ENCODE measurements at regions not wholly inside any gene's neighbourhood (a gene's known extent, or its start where the extent isn't known, plus 50 kb on each side); places are given as distances from the start of the nearest gene placed in this dataset.
"Not testable (repeated sequence)": the region's sequence is repeated elsewhere in the genome, so short reads cannot be mapped to it uniquely, and the experiment has no call there.

DNA sequence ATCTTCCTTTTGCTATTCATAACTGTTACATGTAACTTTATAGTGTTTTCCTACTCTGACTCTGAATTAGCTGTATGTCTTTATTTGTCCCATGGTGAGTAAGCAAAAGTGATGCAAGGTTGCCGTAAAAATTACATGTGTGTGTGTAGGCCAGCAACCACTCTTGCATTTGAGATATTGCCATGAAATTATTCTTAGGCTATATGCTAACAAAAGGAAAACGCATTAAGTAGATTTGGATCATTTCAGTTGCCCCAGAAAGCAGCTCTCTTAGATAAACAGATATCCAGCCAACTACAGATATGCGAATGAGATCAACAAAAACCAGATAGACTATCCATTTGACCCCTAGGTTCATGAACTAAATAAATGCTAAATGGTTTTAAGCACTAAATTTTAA is 73.6 kb downstream of the CYLC2 start:
- no peak for DNase-seq

DNA sequence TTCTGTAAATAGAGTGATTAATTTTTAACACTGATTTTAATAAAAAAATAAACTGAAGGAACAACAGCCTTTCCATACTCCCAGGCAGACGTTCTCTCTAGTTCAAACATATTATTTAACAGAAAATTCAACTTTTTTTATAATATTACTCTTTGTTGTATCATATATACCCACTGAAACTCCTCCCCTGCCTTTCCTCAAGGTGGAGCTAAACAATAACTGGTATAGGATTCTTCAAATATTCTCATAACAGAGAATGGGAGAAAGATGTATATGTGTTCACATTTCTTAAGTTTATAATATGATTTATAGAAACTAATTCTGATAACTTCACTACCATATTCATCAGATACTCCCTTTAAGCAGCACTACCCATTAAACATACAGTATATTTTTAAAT is 83.4 kb downstream of the CYLC2 start:
- no peak for DNase-seq

GRCh38 chr9:103082494-103082893 is 87.4 kb downstream of the CYLC2 start:
- no peak for DNase-seq

GRCh38 chr9:103089357-103089756 is 94.2 kb downstream of the CYLC2 start:
- no peak for DNase-seq

DNA sequence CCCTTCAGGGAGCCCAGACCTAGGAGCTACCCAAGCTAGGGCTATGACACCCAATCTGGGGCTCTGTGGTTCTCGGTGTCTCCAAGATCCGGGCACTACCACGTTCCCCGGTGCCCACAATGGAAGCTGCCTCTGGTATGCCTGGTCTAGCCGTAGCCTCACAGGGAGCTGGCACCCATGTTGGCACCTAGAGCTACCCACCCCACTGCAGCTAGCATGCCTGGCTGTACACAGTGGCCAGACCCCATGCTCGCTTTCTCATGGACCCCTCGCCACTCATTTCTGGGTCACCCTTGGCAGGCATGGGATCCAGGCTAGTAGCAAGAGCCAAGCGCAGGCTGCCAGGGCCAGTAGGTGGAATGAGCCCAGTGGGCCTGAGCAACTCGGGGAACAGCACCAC is 109.0 kb downstream of the CYLC2 start:
- DNase-seq = no peak

DNA sequence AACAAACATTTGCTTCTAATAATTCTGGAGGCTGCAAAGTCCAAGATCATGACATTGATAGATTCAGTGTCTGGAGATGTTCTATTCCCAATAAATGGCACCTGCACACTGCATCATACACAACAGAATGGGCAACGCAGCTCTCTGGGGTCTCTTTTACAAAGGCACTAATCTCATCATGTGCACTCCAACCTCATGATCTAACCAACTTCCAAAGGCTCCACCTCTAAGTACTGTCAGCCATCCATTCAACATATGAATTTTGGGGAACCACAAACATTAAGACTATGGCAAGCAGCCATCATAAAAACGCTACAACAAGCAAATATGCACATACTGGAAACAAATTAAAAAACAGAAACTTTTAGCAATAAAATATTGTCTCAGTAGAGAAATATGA is 121.1 kb downstream of the CYLC2 start:
- no peak for DNase-seq

DNA sequence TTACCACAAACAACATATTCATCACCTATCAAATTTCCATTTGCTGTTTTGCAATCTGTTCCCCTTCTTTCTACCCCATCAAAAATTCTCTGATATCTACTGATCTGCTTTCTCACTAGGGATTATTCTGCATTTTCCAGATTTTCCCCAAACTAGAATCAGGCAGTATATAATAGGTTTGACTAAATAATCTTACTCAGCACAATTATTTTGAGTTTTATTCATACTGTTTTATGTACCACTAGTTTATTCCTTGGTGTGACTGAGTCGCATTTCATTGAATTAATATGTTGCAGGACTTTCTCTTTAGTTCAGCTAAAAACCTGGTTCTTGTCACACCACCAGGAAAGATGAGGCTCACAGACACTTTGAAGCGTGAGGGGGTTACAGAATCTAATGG is 131.4 kb downstream of the CYLC2 start:
- no peak for DNase-seq

DNA sequence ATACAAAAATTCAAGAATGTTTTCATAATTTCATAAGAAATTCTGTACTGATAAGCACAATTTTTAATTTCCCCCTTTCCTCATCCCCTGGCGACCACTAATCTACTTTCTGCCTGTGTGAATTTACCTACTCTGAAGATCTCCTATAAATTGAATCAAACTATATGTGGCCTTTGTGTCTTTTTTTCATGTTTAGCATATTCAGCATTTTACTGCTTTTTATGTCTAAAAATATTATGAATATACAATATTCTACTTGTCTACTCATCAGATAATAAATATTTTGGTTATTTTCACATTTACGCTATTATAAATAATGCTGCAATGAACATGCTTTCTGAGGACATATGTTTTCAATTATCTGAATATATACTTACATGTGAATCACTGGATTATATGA is 144.8 kb downstream of the CYLC2 start:
- DNase-seq = no peak

DNA sequence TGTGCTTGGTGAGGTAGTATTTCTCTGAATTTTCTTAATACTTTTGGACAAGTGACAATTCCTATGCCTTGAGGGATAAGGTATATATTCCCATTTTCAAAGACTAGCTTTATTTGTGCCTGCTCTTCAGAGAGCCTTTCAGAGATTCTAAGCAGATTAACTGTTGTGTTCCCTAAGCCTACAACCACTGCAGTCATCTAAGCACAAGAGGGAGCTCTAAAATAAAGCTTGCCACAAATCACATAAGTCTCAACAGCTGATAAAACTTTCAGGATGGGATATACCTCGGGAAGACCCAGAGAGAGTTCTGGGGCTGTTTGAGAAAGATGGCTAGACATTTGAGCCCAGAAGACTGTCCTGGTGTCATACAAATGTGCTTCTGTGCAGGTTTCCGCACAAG is 157.3 kb downstream of the CYLC2 start:
- no peak for DNase-seq

DNA sequence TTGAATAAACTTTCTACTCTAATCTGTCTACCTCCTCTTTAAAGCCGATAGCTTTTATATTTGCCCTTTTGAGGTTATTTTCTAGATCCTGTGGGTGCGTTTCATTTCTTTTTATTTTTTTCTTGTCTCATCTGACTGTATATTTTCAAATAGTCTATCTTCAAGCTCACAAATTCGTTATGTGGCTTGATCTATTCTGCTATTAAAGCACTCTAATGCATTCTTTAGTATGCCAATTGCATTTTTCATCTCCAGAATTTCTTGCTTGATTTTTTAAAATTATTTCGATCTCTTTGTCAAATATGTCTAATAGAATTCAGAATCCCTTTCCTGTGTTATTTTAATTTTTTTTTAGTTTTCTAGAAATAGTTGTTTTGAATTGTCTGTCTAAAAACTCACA is 172.4 kb downstream of the CYLC2 start:
- no peak for DNase-seq

- DNase-seq = no peak
Measured at GRCh38 chr9:103168254-103168653, 173.1 kb downstream of the CYLC2 start.

DNA sequence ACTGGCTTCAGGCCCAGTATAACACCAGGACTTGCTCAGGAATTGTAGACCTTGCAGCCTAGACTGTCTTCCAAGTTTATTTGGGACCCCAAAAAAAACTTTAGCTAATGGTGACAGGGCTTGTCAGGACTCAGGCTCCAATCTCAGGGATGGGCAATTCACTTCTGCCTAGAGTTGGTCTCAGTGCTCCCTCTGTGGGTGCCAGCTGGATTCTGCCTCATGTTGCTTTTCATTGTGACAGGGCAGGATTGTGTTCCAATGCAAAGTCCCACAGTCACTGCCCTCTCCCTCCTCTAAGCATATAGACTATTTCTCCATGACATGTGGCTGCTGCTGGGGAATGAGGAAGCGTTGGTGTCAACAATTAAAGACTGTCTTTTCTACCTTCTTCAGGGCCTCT is 174.7 kb downstream of the CYLC2 start:
- no peak for DNase-seq

DNA sequence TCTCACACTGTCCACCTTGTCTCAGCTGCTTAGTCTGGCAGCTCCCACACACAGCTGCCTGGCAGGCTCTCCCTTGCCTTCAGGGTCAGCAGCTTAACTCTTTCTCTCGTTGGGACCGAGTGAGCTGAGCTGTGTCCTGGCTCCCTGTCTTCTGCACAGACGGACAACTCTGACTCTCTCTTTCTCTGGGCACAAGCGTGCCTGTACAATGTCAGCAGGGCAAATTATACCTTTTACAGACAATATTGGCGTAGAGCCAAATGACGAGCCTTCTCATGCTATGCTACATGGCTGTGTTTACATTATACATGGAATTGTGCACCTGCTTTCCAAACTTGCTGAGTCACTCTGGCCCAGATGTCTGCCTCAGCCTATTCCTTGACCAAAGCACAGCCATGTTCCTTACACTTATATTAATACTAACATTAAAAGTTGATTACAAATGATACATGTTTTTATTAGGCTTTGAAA is 188.6 kb downstream of the CYLC2 start:
- no peak for DNase-seq

GRCh38 chr9:103186959-103187358 is 191.8 kb downstream of the CYLC2 start:
- no peak for DNase-seq

- no peak for DNase-seq
Measured at GRCh38 chr9:103188781-103189350, 193.7 kb downstream of the CYLC2 start.

GRCh38 chr9:103193992-103194391 is 198.9 kb downstream of the CYLC2 start:
- no peak for DNase-seq

DNA sequence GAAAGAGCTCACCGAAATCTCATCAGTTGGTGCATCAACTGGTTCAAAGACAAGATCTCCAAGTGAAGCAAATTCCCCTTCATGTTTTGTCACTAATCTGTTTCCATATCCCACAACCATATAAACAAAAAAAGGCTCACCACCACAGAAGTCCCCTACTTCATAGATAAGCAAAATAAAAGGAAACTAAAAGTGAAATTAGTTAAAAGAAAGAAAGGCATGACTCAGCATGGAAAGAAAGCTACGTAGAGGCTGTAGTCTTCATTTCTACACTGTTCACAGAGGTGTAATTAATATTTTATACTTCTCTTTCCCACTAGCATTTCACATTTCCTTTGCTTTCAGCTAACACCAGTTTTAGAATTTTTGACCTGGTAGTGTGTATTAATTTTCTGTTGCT is 208.0 kb downstream of the CYLC2 start:
- DNase-seq = no peak

DNA sequence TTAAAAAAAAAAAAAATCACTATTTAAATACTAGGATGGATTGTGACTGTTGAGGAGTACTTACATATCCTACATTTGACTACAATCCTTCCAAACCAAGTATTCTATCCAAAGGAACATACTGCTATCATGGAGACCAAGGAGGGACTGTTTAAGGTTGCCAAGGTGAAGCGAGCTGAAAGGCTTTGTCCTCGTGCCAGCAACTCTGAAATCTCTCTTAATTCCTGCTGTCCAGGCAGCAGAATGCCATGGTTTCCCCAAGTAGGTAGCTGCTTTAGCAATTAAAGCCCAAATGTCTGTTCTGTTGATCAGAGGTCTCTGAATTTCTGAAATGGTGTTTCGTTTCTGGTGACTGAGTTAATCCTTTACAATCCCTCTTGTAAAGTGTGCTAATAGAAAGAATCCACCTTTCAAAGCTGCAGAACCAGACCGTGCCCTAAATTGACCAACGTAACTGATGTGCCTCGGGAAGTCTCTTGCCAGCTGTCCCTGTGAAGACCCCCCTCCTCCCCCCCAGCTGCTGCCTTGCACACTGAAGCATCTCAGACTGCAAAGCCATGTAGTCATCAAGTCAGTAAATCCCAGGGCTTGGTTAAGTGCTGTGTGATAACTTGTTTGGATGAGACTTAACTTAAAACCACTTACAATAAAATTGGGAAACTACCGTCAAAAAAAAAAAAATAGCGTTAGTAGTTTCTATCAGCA is 210.9 kb downstream of the CYLC2 start:
- DNase-seq = not testable (repeated sequence)

- no peak for DNase-seq
Measured at GRCh38 chr9:103210607-103211006, 215.5 kb downstream of the CYLC2 start.

GRCh38 chr9:103215197-103215596 is 220.1 kb downstream of the CYLC2 start:
- DNase-seq = no peak

DNA sequence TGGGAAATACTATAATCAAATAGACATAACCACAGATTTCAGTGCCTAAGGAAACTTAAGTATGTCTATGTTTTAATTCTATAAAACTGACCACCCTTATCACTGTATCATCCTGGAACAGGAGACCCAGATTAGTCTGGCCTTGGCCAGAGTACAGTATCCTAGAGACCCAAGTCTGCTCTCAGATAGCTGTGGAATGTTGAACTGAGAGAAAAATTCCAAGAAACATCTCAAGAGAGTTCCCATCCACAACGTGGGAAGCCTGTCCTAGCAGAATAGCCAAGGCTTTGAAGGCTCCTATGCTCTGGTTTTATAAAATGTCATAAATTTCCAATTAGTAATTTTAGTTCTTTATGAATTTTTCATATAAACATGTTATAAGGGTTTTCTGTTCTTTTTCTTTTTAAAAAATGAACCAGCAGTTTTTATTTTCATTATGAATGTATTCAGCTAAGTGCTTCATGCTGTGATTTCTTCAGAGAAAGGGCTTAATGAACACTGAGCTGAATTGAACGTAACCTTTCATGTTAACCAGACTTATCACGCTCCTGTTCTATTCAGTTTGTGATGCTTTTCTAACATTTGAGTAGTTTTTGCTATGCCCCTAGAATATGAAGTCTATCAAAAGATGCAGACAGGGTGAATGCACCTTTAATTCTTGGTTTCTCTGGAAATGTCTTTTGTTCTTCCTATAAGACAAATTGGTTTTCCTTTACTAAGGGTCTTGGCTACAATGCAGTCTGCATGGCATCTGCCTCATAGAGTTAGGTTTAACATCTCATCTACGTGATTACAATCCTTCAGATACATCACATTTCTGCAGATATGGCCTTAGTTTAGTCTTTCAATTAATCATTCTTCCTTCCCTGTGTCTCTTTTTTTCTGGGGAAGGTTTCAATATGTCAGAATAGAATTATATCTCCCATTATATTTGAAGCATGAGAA is 230.8 kb downstream of the CYLC2 start:
- no peak for DNase-seq

DNA sequence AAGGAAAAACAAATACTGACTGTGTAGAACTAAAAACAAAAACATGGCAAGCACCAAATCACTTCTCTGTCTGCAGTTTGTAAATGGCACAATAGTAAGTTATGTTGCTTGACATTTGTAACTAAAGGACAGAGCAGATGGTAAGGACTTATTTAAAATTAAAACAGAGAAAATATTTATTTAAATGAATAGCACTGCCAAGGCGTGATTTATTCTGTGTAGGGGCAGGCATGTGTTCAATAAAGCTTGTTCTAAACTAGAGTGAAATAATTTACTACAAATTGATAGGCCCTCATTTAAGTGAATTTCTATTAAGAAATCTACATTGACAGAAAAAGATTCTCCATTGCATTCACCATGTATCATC is 231.5 kb downstream of the CYLC2 start:
- DNase-seq = no peak

GRCh38 chr9:103237571-103238109 is 242.5 kb downstream of the CYLC2 start:
- not testable (repeated sequence) for DNase-seq

DNA sequence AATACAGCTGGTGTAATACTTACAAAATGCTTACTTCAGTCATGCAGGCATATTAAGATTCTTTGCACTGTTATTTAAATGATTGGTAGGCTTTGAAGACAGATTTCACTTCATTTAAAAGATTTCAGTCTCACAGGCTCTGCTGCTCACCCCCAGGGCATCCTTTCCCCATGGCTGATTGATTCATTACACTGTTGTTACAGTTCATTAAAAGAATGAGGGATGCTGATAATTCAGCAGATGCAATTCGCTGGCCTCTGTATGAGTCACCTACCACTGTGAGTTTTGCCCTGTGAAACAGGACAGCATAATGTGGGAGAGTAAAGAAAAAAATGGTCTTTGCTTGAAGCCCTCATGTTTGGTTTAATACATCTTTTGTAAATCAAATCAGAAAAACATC is 246.9 kb downstream of the CYLC2 start:
- no peak for DNase-seq
